GM21381 (cell line): ENCODE measurements at regions not wholly inside any gene's neighbourhood (a gene's known extent, or its start where the extent isn't known, plus 50 kb on each side); places are given as distances from the start of the nearest gene placed in this dataset.
"Not testable (repeated sequence)": the region's sequence is repeated elsewhere in the genome, so short reads cannot be mapped to it uniquely, and the experiment has no call there.

Experiments used
- ATAC-seq: cut with Tn5 transposase; IDR thresholded peaks from one replicate; pipeline ENCODE4 v1.9.1; 2021; ENCODE audit warnings: mild to moderate bottlenecking, moderate library complexity; ENCODE audit not compliant: unreplicated experiment

GRCh38 chr7:34207810-34208209 is 302.5 kb downstream of the BMPER start:
- no peak for ATAC-seq

- ATAC-seq = no peak
Measured at GRCh38 chr7:34208878-34209621, 303.7 kb downstream of the BMPER start.

GRCh38 chr7:34211018-34211417 is 305.7 kb downstream of the BMPER start:
- no peak for ATAC-seq

- ATAC-seq = no peak
Measured at GRCh38 chr7:34217972-34218371, 312.6 kb downstream of the BMPER start.

- no peak for ATAC-seq
Measured at GRCh38 chr7:34219153-34219718, 313.9 kb downstream of the BMPER start.

GRCh38 chr7:34220506-34221185 is 315.3 kb downstream of the BMPER start:
- ATAC-seq = no peak

GRCh38 chr7:34222316-34222715 is 317.0 kb downstream of the BMPER start:
- no peak for ATAC-seq

- ATAC-seq = no peak
Measured at GRCh38 chr7:34222722-34223121, 317.4 kb downstream of the BMPER start.

- no peak for ATAC-seq
Measured at GRCh38 chr7:34224281-34224680, 318.9 kb downstream of the BMPER start.

- ATAC-seq = no peak
Measured at GRCh38 chr7:34225193-34225592, 319.9 kb downstream of the BMPER start.

- ATAC-seq = no peak
Measured at GRCh38 chr7:34227525-34227924, 322.2 kb downstream of the BMPER start.

- not testable (repeated sequence) for ATAC-seq
Measured at GRCh38 chr7:34235101-34235500, 329.8 kb downstream of the BMPER start.

GRCh38 chr7:34236057-34236456 is 330.7 kb downstream of the BMPER start:
- no peak for ATAC-seq

GRCh38 chr7:34236839-34237492 is 331.6 kb downstream of the BMPER start:
- ATAC-seq = no peak

GRCh38 chr7:34237493-34237849 is 332.1 kb downstream of the BMPER start:
- ATAC-seq = no peak

GRCh38 chr7:34240417-34240816 is 335.1 kb downstream of the BMPER start:
- ATAC-seq = no peak

GRCh38 chr7:34242391-34242790 is 337.1 kb downstream of the BMPER start:
- no peak for ATAC-seq

GRCh38 chr7:34245246-34245645 is 339.9 kb downstream of the BMPER start:
- ATAC-seq = no peak

- no peak for ATAC-seq
Measured at GRCh38 chr7:34247468-34247867, 342.1 kb downstream of the BMPER start.

GRCh38 chr7:34249192-34249591 is 343.9 kb downstream of the BMPER start:
- no peak for ATAC-seq

GRCh38 chr7:34260279-34260678 is 354.9 kb downstream of the BMPER start:
- ATAC-seq = no peak

GRCh38 chr7:34263168-34263567 is 357.8 kb downstream of the BMPER start:
- no peak for ATAC-seq
